WTC11 (cell line): ENCODE measurements at regions not wholly inside any gene's neighbourhood (a gene's known extent, or its start where the extent isn't known, plus 50 kb on each side); places are given as distances from the start of the nearest gene placed in this dataset.

Experiments
- ATAC-seq: fragments of 200-7000 bp; cut with Tn5 transposase; 2 replicates; pipeline ENCODE4 v1.10.0; 2021; ENCODE audit warnings: mild to moderate bottlenecking, moderate library complexity
- CTCF ChIA-PET: fragments of 300-600 bp; sonication (Branson Sonifier 250); formaldehyde crosslinking; loops from one replicate; lab custom pipeline; 2021; ENCODE audit warnings: antibody characterized with exemption; lab: Charles Lee
- POLR2A ChIA-PET: fragments of 350-600 bp; sonication (Branson Sonifier 250); formaldehyde crosslinking; loops from one replicate; lab custom pipeline; 2021; ENCODE audit warnings: antibody characterized with exemption; lab: Charles Lee
- DNase-seq: peaks from one replicate; pipeline ENCODE4 v3.0.0; 2021; ENCODE audit warnings: low spot score
- H3K27ac Mint-ChIP-seq: 2 replicates; pipeline ENCODE4 v1.8.0; 2021; ENCODE audit warnings: mixed read lengths
- H3K27me3 Mint-ChIP-seq: 2 replicates; pipeline ENCODE4 v1.8.0; 2021; ENCODE audit warnings: low read depth, mild to moderate bottlenecking, moderate library complexity, mixed read lengths
- H3K36me3 Mint-ChIP-seq: 2 replicates; pipeline ENCODE4 v1.8.0; 2021; ENCODE audit warnings: mixed read lengths
- H3K4me1 Mint-ChIP-seq: 2 replicates; pipeline ENCODE4 v1.8.0; 2022; ENCODE audit warnings: mixed read lengths
- H3K4me3 Mint-ChIP-seq: 2 replicates; pipeline ENCODE4 v1.8.0; 2021; ENCODE audit warnings: mild to moderate bottlenecking, moderate library complexity, mixed read lengths
- H3K9me3 Mint-ChIP-seq: 2 replicates; pipeline ENCODE4 v1.8.0; 2021; ENCODE audit warnings: mixed read lengths
- CREM ChIP-seq: sonication (generic); formaldehyde crosslinking; IDR thresholded peaks from 2 replicates; pipeline ENCODE4 v1.8.1; 2022; ENCODE audit warnings: mild to moderate bottlenecking, missing genetic modification reagents, moderate library complexity
- GABPB1 ChIP-seq: sonication (generic); formaldehyde crosslinking; IDR thresholded peaks from 2 replicates; pipeline ENCODE4 v1.8.1; 2023; ENCODE audit warnings: mild to moderate bottlenecking, missing genetic modification reagents
- HMGA2 ChIP-seq: fragments of 250-450 bp; sonication (Bioruptor Pico); IDR thresholded peaks from 2 replicates; pipeline ENCODE4 v1.4.0; 2021; ENCODE audit warnings: mild to moderate bottlenecking, moderate library complexity
- IRF2 ChIP-seq: sonication (generic); formaldehyde crosslinking; IDR thresholded peaks from 2 replicates; pipeline ENCODE4 v1.8.0; 2022; ENCODE audit warnings: low read depth, missing genetic modification reagents, borderline replicate concordance
- JAZF1 ChIP-seq: fragments of 250-450 bp; sonication (Bioruptor Pico); IDR thresholded peaks from 2 replicates; pipeline ENCODE4 v1.9.0; 2021; ENCODE audit warnings: moderate library complexity, mild to moderate bottlenecking, inconsistent platforms
- MXD4 ChIP-seq: fragments of 250-450 bp; sonication (Bioruptor Pico); IDR thresholded peaks from 2 replicates; pipeline ENCODE4 v1.8.0; 2021; ENCODE audit warnings: mild to moderate bottlenecking, moderate library complexity, borderline replicate concordance
- NFATC4 ChIP-seq: fragments of 250-450 bp; sonication (Bioruptor Pico); IDR thresholded peaks from 2 replicates; pipeline ENCODE4 v1.9.0; 2021; ENCODE audit warnings: mild to moderate bottlenecking
- NFYB ChIP-seq: sonication (generic); formaldehyde crosslinking; conservative IDR thresholded peaks from 2 replicates; pipeline ENCODE4 v1.8.0; 2022; ENCODE audit warnings: low read depth, missing genetic modification reagents
- NR2C2 ChIP-seq: sonication (generic); formaldehyde crosslinking; IDR thresholded peaks from 2 replicates; pipeline ENCODE4 v1.8.0; 2022; ENCODE audit warnings: mild to moderate bottlenecking, missing genetic modification reagents
- ZBTB21 ChIP-seq: sonication (generic); formaldehyde crosslinking; IDR thresholded peaks from 2 replicates; pipeline ENCODE4 v1.8.1; 2023; ENCODE audit warnings: mild to moderate bottlenecking, missing genetic modification reagents, borderline replicate concordance
- ZNF219 ChIP-seq: sonication (generic); formaldehyde crosslinking; IDR thresholded peaks from 2 replicates; pipeline ENCODE4 v1.8.0; 2023; ENCODE audit warnings: missing genetic modification reagents, mild to moderate bottlenecking, borderline replicate concordance
- ZNF263 ChIP-seq: sonication (generic); formaldehyde crosslinking; IDR thresholded peaks from 2 replicates; pipeline ENCODE4 v1.8.1; 2022; ENCODE audit warnings: low read depth, mild to moderate bottlenecking, moderate library complexity, missing genetic modification reagents
- TF ChIP-seq, protein P1 (sequence below): sonication (generic); formaldehyde crosslinking; IDR thresholded peaks from 2 replicates; pipeline ENCODE4 v1.8.0; 2023; ENCODE audit warnings: missing genetic modification reagents, mild to moderate bottlenecking, borderline replicate concordance
- TF ChIP-seq, protein P2 (sequence below): sonication (generic); formaldehyde crosslinking; IDR thresholded peaks from 2 replicates; pipeline ENCODE4 v1.8.0; 2022; ENCODE audit warnings: mild to moderate bottlenecking, missing genetic modification reagents
- TF ChIP-seq, protein P3 (sequence below): sonication (generic); formaldehyde crosslinking; IDR thresholded peaks from 2 replicates; pipeline ENCODE4 v1.8.0; 2022; ENCODE audit warnings: mild to moderate bottlenecking, missing genetic modification reagents
- TF ChIP-seq, protein P4 (sequence below): fragments of 250-450 bp; sonication (Bioruptor Pico); IDR thresholded peaks from 2 replicates; pipeline ENCODE4 v1.9.0; 2021; ENCODE audit warnings: moderate library complexity, mild to moderate bottlenecking, inconsistent platforms, borderline replicate concordance
- TF ChIP-seq, protein P5 (sequence below): fragments of 250-450 bp; sonication (Bioruptor Pico); IDR thresholded peaks from 2 replicates; pipeline ENCODE4 v2.1.2; 2022; ENCODE audit warnings: mild to moderate bottlenecking, moderate library complexity
- TF ChIP-seq, protein P6 (sequence below): sonication (generic); formaldehyde crosslinking; IDR thresholded peaks from 2 replicates; pipeline ENCODE4 v1.8.1; 2022; ENCODE audit warnings: low read depth, missing genetic modification reagents, borderline replicate concordance

DNA sequence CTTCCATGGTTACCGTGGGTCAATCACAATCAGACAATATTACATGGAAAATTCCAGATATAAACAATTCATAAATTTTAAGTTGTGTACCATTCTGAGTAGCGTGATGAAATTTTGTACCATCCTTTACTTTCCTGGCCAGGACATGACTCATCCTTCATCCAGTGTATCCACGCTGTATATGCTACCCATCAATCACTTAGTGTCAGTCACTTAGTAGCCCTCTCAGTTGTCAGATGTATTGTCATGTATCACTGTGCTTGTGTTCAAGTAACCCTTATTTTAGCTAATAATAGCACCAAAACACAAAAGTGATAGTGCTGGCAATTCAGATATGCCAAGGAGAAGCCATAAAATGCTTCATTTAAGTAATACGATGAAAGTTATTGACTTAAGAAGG is 282.6 kb downstream of the CPS1 start:
- H3K4me3 Mint-ChIP-seq = no peak overlapping the region
- H3K27ac Mint-ChIP-seq = no peak overlapping the region
- no peak for TF ChIP-seq ZBTB21
- no peak for TF ChIP-seq JAZF1 (CRISPR knock-in tag)
- no peak for TF ChIP-seq IRF2
- TF ChIP-seq, protein P1, sequence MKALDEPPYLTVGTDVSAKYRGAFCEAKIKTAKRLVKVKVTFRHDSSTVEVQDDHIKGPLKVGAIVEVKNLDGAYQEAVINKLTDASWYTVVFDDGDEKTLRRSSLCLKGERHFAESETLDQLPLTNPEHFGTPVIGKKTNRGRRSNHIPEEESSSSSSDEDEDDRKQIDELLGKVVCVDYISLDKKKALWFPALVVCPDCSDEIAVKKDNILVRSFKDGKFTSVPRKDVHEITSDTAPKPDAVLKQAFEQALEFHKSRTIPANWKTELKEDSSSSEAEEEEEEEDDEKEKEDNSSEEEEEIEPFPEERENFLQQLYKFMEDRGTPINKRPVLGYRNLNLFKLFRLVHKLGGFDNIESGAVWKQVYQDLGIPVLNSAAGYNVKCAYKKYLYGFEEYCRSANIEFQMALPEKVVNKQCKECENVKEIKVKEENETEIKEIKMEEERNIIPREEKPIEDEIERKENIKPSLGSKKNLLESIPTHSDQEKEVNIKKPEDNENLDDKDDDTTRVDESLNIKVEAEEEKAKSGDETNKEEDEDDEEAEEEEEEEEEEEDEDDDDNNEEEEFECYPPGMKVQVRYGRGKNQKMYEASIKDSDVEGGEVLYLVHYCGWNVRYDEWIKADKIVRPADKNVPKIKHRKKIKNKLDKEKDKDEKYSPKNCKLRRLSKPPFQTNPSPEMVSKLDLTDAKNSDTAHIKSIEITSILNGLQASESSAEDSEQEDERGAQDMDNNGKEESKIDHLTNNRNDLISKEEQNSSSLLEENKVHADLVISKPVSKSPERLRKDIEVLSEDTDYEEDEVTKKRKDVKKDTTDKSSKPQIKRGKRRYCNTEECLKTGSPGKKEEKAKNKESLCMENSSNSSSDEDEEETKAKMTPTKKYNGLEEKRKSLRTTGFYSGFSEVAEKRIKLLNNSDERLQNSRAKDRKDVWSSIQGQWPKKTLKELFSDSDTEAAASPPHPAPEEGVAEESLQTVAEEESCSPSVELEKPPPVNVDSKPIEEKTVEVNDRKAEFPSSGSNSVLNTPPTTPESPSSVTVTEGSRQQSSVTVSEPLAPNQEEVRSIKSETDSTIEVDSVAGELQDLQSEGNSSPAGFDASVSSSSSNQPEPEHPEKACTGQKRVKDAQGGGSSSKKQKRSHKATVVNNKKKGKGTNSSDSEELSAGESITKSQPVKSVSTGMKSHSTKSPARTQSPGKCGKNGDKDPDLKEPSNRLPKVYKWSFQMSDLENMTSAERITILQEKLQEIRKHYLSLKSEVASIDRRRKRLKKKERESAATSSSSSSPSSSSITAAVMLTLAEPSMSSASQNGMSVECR (CRISPR knock-in tag) = no peak
- TF ChIP-seq, protein P2, sequence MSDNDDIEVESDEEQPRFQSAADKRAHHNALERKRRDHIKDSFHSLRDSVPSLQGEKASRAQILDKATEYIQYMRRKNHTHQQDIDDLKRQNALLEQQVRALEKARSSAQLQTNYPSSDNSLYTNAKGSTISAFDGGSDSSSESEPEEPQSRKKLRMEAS = no peak
- TF ChIP-seq, protein P3, sequence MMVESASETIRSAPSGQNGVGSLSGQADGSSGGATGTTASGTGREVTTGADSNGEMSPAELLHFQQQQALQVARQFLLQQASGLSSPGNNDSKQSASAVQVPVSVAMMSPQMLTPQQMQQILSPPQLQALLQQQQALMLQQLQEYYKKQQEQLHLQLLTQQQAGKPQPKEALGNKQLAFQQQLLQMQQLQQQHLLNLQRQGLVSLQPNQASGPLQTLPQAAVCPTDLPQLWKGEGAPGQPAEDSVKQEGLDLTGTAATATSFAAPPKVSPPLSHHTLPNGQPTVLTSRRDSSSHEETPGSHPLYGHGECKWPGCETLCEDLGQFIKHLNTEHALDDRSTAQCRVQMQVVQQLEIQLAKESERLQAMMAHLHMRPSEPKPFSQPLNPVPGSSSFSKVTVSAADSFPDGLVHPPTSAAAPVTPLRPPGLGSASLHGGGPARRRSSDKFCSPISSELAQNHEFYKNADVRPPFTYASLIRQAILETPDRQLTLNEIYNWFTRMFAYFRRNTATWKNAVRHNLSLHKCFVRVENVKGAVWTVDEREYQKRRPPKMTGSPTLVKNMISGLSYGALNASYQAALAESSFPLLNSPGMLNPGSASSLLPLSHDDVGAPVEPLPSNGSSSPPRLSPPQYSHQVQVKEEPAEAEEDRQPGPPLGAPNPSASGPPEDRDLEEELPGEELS (CRISPR knock-in tag) = no peak
- no peak for TF ChIP-seq NFYB (CRISPR knock-in tag)
- TF ChIP-seq, protein P4, sequence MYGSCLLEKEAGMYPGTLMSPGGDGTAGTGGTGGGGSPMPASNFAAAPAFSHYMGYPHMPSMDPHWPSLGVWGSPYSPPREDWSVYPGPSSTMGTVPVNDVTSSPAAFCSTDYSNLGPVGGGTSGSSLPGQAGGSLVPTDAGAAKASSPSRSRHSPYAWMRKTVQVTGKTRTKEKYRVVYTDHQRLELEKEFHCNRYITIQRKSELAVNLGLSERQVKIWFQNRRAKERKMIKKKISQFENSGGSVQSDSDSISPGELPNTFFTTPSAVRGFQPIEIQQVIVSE (CRISPR knock-in tag) = no peak
- no peak for TF ChIP-seq ZNF219 (CRISPR knock-in tag)
- no peak for TF ChIP-seq HMGA2
- no peak for TF ChIP-seq NR2C2 (CRISPR knock-in tag)
- CTCF ChIA-PET = no interaction called here
- no peaks in the 10 kb centered on the region for H3K9me3 Mint-ChIP-seq
- ATAC-seq (no peak), DNase-seq (no peak)
- peaks cover 16% of the 10 kb centered on the region for H3K4me1 Mint-ChIP-seq
- POLR2A ChIA-PET = no interaction called here
- H3K36me3 Mint-ChIP-seq = no peaks in the 10 kb centered on the region
- H3K27me3 Mint-ChIP-seq = no peaks in the 10 kb centered on the region

DNA sequence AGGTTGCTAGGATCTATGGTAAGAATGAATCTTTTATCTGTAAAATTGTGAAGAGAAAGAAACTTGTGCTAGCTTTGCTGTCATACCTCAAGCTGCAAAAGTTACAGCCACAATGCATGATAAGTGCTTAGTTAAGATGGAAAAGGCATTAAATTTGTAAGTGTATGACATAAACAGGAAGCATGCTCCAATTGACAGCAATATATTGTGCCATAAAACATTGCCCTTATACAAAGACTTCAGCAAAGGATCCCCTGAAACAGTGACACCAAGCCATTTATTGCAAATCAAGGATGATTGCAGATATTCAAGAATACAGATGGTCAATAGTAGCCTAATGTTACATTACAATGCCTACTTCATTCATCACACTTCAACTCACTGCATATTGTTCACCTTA is 283.1 kb downstream of the CPS1 start:
- ATAC-seq (no peak), DNase-seq (no peak)
- H3K27me3 Mint-ChIP-seq = no peaks in the 10 kb centered on the region
- no peaks in the 10 kb centered on the region for H3K9me3 Mint-ChIP-seq
- ChIA-PET CTCF (no interaction called here), POLR2A (no interaction called here)
- no peak overlapping the region for H3K4me3 Mint-ChIP-seq
- no peaks in the 10 kb centered on the region for H3K36me3 Mint-ChIP-seq
- peaks cover 14% of the 10 kb centered on the region for H3K4me1 Mint-ChIP-seq
- no peak overlapping the region for H3K27ac Mint-ChIP-seq
- TF ChIP-seq ZNF263 (no peak), GABPB1 (CRISPR knock-in tag) (no peak), NR2C2 (CRISPR knock-in tag) (no peak), NFATC4 (CRISPR knock-in tag) (no peak), IRF2 (no peak), CREM (CRISPR knock-in tag) (no peak), MXD4 (no peak)
- TF ChIP-seq, protein P3 (CRISPR knock-in tag) = no peak
- TF ChIP-seq, protein P5, sequence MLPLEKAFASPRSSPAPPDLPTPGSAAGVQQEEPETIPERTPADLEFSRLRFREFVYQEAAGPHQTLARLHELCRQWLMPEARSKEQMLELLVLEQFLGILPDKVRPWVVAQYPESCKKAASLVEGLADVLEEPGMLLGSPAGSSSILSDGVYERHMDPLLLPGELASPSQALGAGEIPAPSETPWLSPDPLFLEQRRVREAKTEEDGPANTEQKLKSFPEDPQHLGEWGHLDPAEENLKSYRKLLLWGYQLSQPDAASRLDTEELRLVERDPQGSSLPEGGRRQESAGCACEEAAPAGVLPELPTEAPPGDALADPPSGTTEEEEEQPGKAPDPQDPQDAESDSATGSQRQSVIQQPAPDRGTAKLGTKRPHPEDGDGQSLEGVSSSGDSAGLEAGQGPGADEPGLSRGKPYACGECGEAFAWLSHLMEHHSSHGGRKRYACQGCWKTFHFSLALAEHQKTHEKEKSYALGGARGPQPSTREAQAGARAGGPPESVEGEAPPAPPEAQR = no peak
- TF ChIP-seq, protein P6, sequence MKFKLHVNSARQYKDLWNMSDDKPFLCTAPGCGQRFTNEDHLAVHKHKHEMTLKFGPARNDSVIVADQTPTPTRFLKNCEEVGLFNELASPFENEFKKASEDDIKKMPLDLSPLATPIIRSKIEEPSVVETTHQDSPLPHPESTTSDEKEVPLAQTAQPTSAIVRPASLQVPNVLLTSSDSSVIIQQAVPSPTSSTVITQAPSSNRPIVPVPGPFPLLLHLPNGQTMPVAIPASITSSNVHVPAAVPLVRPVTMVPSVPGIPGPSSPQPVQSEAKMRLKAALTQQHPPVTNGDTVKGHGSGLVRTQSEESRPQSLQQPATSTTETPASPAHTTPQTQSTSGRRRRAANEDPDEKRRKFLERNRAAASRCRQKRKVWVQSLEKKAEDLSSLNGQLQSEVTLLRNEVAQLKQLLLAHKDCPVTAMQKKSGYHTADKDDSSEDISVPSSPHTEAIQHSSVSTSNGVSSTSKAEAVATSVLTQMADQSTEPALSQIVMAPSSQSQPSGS = no peak
- TF ChIP-seq, protein P1 (CRISPR knock-in tag) = no peak
